HG03064 (cell line): ENCODE measurements at regions not wholly inside any gene's neighbourhood (a gene's known extent, or its start where the extent isn't known, plus 50 kb on each side); places are given as distances from the start of the nearest gene placed in this dataset.
"Not testable (repeated sequence)": the region's sequence is repeated elsewhere in the genome, so short reads cannot be mapped to it uniquely, and the experiment has no call there.

Source experiments
- ATAC-seq: cut with Tn5 transposase; IDR thresholded peaks from one replicate; pipeline ENCODE4 v1.9.1; 2021; ENCODE audit warnings: low read depth; ENCODE audit not compliant: unreplicated experiment

DNA sequence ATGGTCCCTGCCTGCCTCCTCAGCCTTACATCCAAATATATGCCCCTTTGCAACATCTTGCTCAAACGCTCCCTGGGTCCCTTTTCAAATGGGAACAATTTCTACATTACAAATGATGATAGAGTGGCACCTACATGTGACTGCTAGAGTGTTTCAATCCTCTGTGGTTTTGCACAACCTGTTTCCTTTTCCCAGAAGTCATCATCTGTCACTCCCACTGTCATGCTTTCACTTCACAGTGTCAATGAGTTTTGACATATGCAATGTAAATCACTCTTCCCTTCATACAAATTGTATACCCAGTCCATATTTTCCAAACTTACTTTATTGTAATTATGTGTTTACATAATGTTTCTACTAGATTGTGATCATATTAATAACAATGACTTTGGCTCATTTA lies 887.3 kb downstream of the TDRD15 start:
- ATAC-seq = no peak

DNA sequence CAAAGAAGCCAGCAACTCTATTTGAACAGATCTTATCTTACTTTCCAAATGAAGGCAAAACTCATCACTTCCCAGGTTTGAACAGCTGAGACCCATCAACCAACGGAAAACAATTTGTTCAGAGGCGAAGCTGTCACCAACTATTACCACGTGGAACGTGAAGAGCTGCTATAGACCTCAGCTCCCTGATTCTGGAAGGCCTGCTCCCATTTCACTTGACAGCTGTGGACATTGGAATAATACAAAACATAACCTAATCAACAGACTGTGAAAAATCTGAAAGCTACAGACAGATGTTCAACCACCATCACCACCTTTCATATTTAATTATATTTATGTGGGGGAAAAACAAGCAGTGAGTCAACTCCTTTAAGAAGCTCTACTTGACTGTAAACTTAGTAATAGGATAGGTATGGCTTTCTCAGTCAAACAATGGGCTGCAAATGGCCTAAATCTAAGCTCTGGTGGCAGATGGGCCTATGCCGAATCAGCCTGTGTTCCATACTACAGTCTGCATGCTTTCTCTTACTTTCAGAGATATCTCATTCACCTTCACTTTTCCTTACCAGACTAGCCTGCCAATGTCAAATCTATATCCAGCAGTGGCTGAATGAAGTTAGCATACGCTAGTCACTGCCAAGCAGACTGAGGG lies 896.4 kb downstream of the TDRD15 start:
- no peak for ATAC-seq

DNA sequence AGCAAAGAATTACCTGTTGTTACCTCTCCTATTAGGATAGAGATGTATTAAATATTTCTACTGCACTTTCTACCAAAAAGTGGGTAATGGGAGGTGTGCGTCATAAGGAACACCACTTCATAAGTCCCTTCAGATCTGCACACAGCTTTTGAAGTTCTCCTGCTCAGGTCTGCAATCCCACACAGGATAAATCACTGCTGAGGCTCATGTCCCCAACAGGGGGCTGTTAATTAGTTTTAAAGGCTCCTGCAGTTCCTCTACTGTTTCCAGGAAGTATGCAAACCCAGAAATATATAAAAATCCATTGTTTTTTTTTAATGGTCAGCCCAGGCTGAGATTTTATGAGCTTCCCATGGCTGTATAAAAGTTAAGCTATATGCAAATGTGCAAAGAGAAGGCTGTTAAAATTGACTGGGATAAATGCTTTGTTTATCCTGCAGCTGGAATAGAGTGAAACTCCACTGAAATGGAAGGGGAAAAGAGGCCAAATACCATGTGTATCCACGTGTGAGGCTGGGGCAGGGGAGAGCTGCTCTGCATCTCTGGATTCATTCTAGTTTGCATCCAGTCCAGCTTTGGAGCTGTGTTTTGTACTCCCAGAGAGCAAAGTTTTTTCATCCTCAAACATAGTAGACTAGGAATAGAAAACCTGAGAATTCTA lies 903.7 kb downstream of the TDRD15 start:
- no peak for ATAC-seq

DNA sequence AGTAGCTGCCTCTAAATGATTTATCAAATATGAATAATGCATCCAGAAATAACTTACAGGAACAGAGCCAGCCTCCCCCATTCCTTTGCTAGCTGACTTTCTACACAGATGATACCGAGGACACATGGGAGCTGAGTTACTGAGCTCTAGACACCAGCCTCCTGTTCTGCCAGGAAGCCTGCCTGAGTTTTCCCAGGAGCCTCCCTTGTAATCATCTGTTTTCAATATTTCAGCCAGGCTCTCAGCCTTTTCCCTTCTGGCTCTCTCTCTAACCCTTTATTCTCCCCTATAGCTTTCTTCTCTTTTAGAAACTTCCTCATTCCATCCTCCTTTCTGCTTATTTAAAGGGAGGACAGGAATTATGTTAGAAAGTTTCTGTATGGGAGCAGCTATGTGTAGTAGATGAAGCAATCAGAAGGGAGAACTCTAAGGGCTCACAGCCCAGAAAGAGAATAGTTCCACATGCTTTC lies 911.6 kb downstream of the TDRD15 start:
- no peak for ATAC-seq

DNA sequence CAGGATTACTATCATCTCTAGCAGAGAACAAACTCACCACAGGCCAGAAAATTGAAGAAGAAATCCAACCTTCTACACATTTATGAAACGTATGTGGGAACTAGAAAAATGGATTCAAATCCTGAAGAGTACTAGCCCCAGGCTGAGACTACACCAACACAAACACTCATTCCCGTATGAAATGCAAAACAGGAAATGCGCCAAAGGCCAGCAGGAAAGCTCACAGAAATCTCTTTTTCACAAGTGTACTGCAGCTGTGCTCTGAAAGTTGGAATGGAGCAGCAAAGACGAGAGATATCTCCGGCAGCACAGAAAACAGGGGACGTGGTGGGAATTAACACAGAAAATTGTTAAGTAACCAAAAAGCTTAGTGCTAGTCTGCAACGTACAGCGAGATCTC lies 913.5 kb downstream of the TDRD15 start:
- ATAC-seq = no peak

DNA sequence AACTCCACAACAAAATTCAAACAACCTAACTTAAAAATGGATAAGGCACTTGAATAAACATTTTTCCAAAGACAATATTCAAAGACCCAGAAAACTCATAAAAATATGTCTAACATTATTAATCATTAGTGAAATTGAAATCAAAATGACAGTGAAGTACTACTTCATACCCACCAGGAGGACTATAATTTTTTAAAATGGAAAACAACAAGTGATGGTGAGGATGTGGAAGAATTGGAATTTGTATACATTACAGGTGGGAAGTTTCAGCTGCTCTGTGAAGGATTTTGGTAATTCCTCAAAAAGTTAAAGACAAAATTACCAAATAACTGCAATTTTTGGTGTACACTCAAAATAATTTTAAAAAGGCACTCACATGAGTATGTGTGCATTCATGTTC lies 920.0 kb downstream of the TDRD15 start:
- no peak for ATAC-seq

DNA sequence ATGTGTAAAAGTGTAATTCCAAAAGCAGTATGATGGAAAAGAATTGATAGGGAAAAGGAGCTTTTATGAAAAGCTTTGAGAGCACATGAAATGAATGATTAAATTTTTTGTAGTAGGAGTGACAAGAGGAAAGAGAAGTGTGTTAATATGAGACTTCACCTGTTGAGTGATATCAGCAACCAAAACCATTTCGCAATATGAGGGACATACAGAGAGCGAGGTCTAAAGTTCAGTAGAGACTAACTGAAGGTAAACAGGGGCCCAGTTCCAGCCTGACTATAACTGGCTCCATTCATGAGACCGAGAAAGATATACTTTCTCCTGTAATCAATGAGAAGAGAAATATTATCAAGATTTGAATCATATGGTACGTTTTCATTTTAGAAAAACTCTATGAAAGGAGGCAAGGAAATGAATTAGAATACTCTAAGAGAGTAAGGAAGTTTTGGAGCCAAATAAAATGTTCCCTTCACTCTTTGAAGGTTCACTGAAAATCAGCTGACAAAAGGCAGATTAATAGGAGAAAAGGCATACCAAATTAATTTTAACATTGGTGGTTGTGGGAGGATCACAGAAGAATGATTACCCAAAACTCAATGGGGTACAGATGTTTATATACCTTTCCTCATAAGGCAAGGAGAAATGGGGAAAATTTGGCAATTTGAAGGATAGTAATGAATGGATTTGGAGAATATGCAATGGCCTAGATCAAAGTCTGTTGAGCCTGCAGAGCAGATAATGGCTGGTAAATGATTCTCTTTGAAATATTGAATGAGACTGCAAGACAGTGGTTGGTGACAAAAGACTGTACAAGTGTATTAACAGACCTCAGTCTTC lies 932.2 kb downstream of the TDRD15 start:
- no peak for ATAC-seq

DNA sequence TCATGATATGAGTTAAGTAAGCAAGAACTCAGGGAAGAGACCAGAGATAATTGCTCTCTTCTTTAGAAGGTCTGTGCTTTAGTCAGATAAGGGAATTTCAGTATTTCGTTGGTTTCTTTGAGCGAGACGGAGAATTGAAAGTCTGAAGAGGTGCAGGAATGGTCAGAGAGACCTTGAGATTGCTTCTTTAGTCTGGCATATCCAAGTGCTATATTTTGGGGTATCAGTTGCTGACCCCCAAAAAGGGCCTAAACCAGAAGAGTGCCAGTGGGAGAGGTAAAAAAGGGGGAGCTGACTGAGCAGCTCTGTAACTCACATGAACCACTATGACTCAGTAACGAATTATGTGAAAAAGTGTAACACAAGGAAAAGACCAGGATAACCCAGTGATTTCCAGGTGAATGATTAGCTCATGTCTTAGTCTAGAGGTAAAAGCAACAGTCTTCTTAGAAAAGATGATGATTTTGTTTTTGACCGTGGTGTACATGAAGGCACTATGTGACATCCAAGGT lies 932.9 kb downstream of the TDRD15 start:
- ATAC-seq = no peak

DNA sequence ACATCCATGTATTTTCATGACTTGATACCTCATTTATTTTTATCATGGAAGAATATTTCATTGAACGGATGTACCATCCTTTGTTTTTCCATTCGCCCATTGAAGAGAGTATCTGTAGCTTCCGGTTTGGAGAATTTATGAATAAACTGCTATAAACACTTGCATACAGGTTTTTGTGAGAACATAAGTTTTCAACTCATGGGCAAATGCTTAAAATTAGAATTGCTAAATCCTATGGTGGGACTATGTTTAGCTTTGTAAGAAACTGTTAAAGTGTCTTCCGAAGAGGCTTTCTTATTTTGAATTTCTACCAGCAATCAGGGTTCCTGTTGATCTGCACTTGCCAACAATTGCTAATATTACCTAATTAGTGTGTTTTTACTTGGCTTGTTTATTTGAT lies 938.9 kb downstream of the TDRD15 start:
- no peak for ATAC-seq

DNA sequence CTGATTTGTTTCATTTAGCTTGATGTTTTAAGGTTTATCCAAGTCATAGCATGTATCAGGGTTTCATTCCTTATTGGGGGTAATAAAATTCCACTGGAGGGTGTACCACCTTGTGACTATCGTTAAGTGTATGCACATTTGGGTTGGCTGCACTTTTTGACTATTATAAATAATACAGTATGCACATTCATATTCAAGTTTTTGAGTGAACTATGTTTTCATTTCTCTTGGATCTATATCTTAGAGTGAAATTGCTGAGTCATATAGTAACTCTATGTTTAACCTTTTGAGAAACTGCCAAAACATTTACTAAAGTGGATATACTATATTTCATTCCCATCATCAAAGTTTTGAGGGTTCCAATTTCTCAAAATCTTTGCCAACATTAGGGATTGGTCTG lies 952.7 kb downstream of the TDRD15 start:
- ATAC-seq = no peak

DNA sequence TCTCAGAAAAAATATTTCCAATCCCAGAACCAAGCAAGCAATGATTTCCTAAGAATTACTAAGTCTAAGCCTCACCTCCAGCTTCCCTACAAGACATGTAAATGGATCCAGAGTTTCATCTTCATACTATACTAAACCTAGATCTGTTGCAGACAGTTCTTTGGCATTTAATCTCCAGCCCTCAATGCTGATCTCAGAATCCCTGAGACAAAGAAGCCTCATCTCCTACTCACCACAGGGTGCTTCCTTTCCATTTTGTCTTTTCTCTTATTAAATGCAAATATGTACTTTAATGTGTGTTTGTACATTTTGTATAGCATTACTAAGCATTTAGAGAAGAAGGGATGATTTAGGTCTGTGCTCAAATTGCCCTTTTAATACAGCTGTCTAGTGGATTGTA lies 954.9 kb downstream of the TDRD15 start:
- no peak for ATAC-seq

DNA sequence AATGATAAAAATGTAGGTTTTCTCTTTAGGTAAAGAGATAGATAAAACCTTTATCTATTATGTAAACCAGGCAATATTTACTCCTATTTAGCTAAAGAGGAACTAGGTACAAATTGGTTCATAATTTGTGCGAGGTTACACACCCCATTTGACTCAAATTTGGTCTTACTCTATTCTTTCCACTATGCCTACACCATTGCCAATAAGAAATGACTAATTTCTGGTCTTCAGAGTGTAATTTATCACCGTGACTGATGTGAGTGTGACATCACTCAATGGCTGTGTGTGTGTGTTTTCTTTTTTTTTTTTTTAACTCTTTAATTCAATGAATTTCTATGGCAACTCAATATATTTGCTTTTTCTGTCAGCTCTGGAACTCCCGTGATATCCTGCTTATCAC lies 955.8 kb downstream of the TDRD15 start:
- no peak for ATAC-seq

DNA sequence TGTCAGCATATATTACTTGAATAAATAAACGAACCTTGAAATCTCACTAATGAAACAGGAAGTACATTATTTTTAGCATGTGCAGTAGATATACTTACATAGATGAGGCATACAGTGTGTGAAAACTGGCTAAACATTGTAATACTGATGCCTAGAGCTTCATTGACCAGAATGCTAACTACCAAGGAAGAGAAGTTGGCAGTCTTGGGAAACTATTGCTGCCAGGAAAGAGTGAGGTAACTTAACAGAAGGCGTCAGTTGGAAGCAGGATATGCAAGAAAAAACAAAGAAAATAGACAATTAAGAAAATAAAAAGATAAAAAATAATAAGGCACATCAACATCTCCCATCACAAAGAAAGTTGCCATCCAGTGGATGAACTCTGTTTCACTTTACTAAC lies 963.0 kb downstream of the TDRD15 start:
- no peak for ATAC-seq

DNA sequence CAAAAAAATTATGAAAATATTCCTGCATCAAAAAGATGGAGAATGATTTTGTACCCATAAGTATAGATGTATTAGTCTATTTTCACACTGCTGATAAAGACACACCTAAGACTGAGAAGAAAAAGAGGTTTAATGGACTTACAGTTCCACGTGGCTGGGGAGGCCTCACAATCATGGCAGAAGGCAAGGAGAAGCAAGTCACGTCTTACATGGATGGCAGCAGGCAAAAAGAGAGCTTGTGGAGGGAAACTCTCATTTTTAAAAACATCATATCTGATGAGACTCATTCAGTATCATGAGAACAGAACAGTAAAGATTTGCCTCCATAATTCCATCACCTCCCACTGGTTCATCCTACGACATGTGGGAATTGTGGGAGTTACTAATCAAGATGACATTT lies 979.8 kb downstream of the TDRD15 start:
- ATAC-seq = not testable (repeated sequence)

DNA sequence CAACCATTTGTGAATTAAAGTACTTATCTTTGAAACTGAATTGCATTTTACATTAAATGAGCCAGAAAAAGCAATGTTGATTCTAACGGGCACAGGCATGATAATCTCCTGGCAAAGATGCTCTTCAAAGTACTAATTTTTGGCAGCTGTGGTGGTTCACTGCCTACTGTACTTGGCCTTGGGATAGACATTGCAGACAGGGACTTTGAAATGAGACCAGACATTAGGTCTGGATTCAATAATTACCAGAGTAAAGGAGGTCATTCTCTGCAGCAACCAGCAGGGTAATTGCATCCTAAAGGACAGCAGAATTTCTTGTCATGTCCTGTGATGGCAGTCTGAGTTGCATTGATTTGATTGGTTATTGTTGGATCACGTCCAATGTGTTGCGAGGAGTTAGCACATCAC lies 986.5 kb downstream of the TDRD15 start:
- no peak for ATAC-seq

DNA sequence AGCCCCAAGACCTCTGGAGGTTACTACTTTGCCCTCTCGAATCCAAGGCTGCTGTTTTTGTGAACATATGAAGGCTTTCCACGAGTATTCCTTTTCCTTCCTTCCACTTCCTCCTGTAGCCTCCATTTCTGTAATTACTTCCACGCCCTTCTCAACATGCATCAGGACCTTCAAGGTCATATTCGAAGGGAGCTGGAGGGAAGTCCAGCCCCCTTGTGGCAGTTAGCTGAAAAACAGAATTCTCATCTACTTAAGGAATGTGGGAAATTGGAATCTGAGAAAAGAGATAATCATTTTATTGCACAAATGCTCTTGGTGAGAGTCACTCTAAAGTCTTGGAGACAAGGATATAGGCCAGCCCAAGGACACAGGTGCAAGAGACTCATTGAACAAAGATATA lies 1000.2 kb downstream of the TDRD15 start:
- ATAC-seq = no peak

DNA sequence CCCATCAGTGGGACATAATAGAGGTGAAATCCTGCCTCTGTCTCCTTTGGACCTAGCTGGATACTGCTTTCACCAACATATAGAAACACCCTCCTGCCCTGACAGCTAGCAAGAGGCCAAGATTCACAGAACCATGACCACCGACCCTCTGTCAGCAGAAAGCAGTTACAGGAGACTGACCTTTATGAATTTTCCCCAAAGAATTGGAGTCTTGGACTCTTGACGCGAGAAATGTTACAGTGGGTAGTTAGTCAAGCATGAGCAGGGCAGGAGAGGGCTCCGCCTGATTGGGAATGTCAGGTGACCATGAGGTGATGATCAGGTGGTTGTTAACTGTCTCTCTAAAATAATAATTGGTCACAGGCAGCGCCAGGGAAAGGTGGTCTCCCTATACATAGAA lies 1002.3 kb downstream of the TDRD15 start:
- ATAC-seq = no peak

DNA sequence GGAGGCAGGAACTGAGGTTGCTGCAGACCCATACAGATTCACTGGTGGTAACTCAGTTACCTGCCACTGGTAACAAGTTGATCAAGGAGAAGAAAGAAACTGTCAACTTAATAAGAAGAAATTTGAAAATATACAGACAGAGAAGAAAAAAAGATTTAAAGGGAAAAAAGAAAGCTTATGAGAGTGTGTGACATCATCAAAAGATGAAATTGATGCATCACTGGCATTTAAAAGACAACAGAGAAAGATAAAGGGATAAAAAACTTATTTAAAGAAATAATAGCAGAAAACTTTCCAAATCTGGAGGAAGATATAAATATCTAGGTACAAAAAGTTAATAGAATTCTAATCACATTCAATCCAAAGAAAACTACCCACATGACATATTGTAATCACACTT lies 1003.2 kb downstream of the TDRD15 start:
- no peak for ATAC-seq

DNA sequence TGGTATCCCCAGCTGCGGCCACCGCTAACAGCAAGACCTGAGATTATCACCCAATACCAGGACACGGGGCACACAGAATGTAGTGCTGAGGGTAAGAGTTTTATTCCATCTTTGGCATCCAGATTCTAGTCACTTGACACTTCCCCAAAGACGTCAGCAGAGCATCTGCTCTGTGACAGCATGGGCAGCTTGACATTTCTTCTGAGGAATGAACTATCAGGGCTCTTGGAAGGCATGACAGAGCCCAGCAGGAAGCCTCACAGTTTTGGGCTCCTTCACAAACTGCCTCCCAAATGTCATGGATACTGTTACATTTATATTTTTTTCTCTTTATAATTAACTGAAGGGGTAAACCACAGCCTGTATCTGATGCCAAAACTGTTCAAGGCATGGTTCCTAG lies 1010.7 kb downstream of the TDRD15 start:
- no peak for ATAC-seq

DNA sequence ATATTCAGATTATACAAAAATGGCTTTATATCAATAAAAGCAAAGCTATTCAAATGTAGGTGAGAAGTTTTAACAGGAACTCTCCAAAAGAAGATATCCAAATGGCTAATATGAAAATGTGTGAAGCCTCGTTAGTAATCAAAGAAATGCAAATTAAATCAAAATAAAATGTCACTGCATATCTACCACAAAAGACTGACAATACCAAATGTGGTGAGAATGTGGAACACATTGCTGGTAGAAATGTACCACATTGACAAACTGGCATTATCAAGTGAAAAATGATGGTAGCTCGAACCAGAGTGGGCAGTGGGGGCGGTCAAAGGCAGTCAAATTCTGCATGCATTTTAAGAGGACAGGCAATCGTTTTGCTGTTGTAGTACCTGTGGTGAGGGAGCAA lies 1012.7 kb downstream of the TDRD15 start:
- ATAC-seq = no peak

DNA sequence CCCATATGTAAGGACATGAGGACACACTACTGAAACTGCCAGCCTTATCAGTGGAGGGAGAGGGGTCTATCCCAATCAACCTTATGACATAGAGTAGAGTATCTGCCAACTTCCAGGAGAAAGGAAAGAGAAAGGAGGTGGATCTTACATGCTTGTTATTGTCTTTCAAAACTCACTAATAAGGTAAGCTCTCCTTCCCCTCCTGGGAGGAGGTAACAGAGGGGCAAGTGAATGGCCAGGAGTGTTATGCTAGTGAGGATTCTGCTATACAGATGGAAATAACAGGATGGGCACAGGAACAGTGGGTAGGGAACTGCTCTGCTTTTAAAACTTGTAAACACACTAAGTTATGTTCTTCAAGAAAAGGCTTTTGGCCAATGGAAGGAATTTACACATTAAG lies 1020.1 kb downstream of the TDRD15 start:
- ATAC-seq = no peak
